Fibroblast of lung (primary cell): ENCODE measurements at regions not wholly inside any gene's neighbourhood (a gene's known extent, or its start where the extent isn't known, plus 50 kb on each side); places are given as distances from the start of the nearest gene placed in this dataset.

Experiments used
- DNase-seq, 2 donors: peaks; one replicate each; pipeline versions ENCODE4 v3.0.0 to v3.0.0-alpha.2; 2010; ENCODE audit warnings: low read depth in 2 of 2
- H2AFZ ChIP-seq: 2 replicates; pipeline ENCODE4 v1.5.1; 2012; ENCODE audit warnings: low read length, control low read depth, inconsistent platforms
- H3K27ac ChIP-seq: 2 replicates; pipeline ENCODE4 v1.5.1; 2011; ENCODE audit warnings: low read length, control low read depth; ENCODE audit not compliant: insufficient read depth
- H3K27me3 ChIP-seq: 2 replicates; pipeline ENCODE4 v1.5.1; 2011; ENCODE audit warnings: mild to moderate bottlenecking, low read length; ENCODE audit not compliant: control insufficient read depth, insufficient read depth
- H3K36me3 ChIP-seq: 2 replicates; pipeline ENCODE4 v1.5.1; 2011; ENCODE audit warnings: low read length; ENCODE audit not compliant: control insufficient read depth, insufficient read depth
- H3K4me1 ChIP-seq: 2 replicates; pipeline ENCODE4 v1.5.1; 2011; ENCODE audit warnings: low read length; ENCODE audit not compliant: control insufficient read depth, insufficient read depth; ENCODE audit errors: extremely low read depth
- H3K4me2 ChIP-seq: 2 replicates; pipeline ENCODE4 v1.5.1; 2011; ENCODE audit warnings: low read length, control low read depth; ENCODE audit not compliant: insufficient read depth; ENCODE audit errors: extremely low read depth
- H3K4me3 ChIP-seq, 4 experiments: fragments of 200-600 bp in 1 of 4; sonication (generic) in 1 of 4; replicated peaks in 1 of 4; 2 replicates each; pipeline ENCODE4 v1.5.1; 2011 to 2016; ENCODE audit warnings: low read length in 4 of 4, low read depth in 3 of 4, mild to moderate bottlenecking in 3 of 4, control low read depth in 2 of 4, inconsistent platforms in 1 of 4, mixed read lengths in 1 of 4; ENCODE audit not compliant: insufficient read depth in 1 of 4; ENCODE audit errors: control extremely low read depth in 1 of 4
- H3K79me2 ChIP-seq: 2 replicates; pipeline ENCODE4 v1.5.1; 2012; ENCODE audit warnings: mild to moderate bottlenecking, low read length, inconsistent platforms; ENCODE audit not compliant: control insufficient read depth, insufficient read depth
- H3K9ac ChIP-seq: 2 replicates; pipeline ENCODE4 v1.5.1; 2011; ENCODE audit warnings: mild to moderate bottlenecking, low read length, control low read depth; ENCODE audit not compliant: insufficient read depth
- H3K9me3 ChIP-seq: 2 replicates; pipeline ENCODE4 v1.5.1; 2012; ENCODE audit warnings: low read depth, low read length; ENCODE audit not compliant: control insufficient read depth, insufficient read depth
- H4K20me1 ChIP-seq: 2 replicates; pipeline ENCODE4 v1.5.1; 2011; ENCODE audit warnings: low read length; ENCODE audit not compliant: control insufficient read depth, insufficient read depth; ENCODE audit errors: extremely low read depth
- CTCF ChIP-seq, 2 donors: IDR thresholded peaks in 1 of 2; conservative IDR thresholded peaks in 1 of 2; 1 replicate in 1 of 2; 2 replicates in 1 of 2; pipeline ENCODE4 v1.5.1; 2011 to 2012; ENCODE audit warnings: low read length in 2 of 2, control low read depth in 1 of 2, inconsistent platforms in 1 of 2, low read depth in 1 of 2, mild to moderate bottlenecking in 1 of 2
- EZH2 ChIP-seq: IDR thresholded peaks from 2 replicates; pipeline ENCODE4 v1.5.1; 2012; ENCODE audit warnings: low read length, control low read depth, mild to moderate bottlenecking; ENCODE audit errors: missing control alignments

DNA sequence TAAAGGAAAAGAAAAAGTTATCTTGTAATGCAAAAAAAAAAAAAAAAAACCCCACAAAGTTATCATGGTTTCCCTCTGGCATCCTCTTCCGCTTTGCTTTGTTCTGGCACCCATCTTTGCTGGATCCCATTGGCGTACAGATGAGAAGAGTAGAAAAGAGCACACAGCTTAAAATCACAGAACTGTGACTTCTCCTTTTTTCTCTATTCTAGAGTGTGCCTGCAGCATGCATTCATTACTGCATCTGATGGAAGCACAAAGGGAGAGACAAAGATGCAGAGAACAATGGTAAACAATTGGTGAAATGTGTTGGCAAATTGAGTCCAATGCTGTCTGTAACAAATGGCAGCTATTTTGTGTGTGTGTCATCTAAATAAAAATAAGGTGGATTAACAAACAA, 440.8 kb upstream of the PIK3R1 start:
- Histone ChIP-seq H3K9ac (no peak overlapping the region), H3K27ac (no peak overlapping the region)
- TF ChIP-seq EZH2 (no peak), CTCF (conservative IDR thresholded peaks at IDR 0.05 in 1 of 2, IDR thresholded peaks at IDR 0.05 in 1 of 2; ENCODE audit: low read depth in 1 of 2, low read length in 2 of 2) (no peak)

DNA sequence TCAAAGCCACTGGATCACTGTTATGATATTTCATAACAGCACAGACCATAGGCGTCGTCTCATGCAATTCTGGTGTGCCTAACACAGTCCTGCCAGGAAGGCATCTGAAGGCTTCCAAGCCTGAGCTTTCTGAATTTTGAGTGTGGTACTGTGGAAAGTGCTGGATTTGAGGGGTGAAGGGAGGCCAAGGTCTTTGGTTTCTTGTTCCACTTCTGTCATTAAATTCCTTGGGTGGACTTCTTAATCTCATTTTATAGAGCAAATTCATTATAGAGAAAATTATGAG, 441.3 kb upstream of the PIK3R1 start:
- DNase-seq: peak; percentile 50 to 65
- no peak overlapping the region for H3K9ac ChIP-seq
- no peaks in the 10 kb centered on the region for H3K36me3 ChIP-seq
- no peak overlapping the region for H3K4me3 ChIP-seq
- no peaks in the 10 kb centered on the region for H3K9me3 ChIP-seq
- H3K27ac ChIP-seq: no peak overlapping the region
- H3K4me2 ChIP-seq: no peak overlapping the region
- no peaks in the 10 kb centered on the region for H4K20me1 ChIP-seq
- no peak for TF ChIP-seq CTCF (conservative IDR thresholded peaks at IDR 0.05 in 1 of 2, IDR thresholded peaks at IDR 0.05 in 1 of 2; ENCODE audit: low read depth in 1 of 2, low read length in 2 of 2)
- no peaks in the 10 kb centered on the region for H3K27me3 ChIP-seq
- no peaks in the 10 kb centered on the region for H3K79me2 ChIP-seq
- no peaks in the 10 kb centered on the region for H3K4me1 ChIP-seq
- no peak overlapping the region for H2AFZ ChIP-seq

More for the DNA sequence above, 440.8 kb upstream of the PIK3R1 start:
- Histone ChIP-seq H4K20me1 (no peaks in the 10 kb centered on the region), H3K79me2 (no peaks in the 10 kb centered on the region), H2AFZ (no peak overlapping the region), H3K27me3 (no peaks in the 10 kb centered on the region), H3K4me3 (no peak overlapping the region), H3K4me1 (no peaks in the 10 kb centered on the region), H3K36me3 (no peaks in the 10 kb centered on the region), H3K9me3 (no peaks in the 10 kb centered on the region), H3K4me2 (no peak overlapping the region)
- no peak for DNase-seq

- TF ChIP-seq EZH2: no peak
- TF ChIP-seq CTCF (conservative IDR thresholded peaks at IDR 0.05 in 1 of 2, IDR thresholded peaks at IDR 0.05 in 1 of 2; ENCODE audit: low read depth in 1 of 2, low read length in 2 of 2): no peak
- no peak overlapping the region for H3K9ac ChIP-seq
- H3K27me3 ChIP-seq: no peaks in the 10 kb centered on the region
- H2AFZ ChIP-seq: no peak overlapping the region
- H3K4me2 ChIP-seq: no peak overlapping the region
- H3K36me3 ChIP-seq: no peaks in the 10 kb centered on the region
- peak; percentile 23 to 96 for DNase-seq
- no peak overlapping the region for H3K27ac ChIP-seq
- no peaks in the 10 kb centered on the region for H3K9me3 ChIP-seq
- H3K79me2 ChIP-seq: no peaks in the 10 kb centered on the region
- H3K4me1 ChIP-seq: no peaks in the 10 kb centered on the region
- H3K4me3 ChIP-seq: no peak overlapping the region
- no peaks in the 10 kb centered on the region for H4K20me1 ChIP-seq
Observed at GRCh38 chr5:67773411-67774266, 441.9 kb upstream of the PIK3R1 start.
